H1 (cell line): ENCODE measurements at regions not wholly inside any gene's neighbourhood (a gene's known extent, or its start where the extent isn't known, plus 50 kb on each side); places are given as distances from the start of the nearest gene placed in this dataset.

Experiments
- CTCF ChIA-PET: fragments of 300-600 bp; sonication (Branson Sonifier 250); formaldehyde crosslinking; loops from one replicate; lab custom pipeline; 2021; ENCODE audit not compliant: partially characterized antibody; lab: Charles Lee
- POLR2A ChIA-PET: fragments of 300-600 bp; sonication (Branson Sonifier 250); formaldehyde crosslinking; loops from one replicate; lab custom pipeline; 2021; ENCODE audit warnings: inconsistent platforms; ENCODE audit not compliant: partially characterized antibody; lab: Charles Lee
- DNase-seq, 2 experiments: peaks; one replicate each; pipeline versions ENCODE4 v3.0.0 to v3.0.0-alpha.2; 2010 to 2022; ENCODE audit warnings: low spot score in 2 of 2, low read depth in 1 of 2, mixed read lengths in 1 of 2
- FAIRE-seq: peaks from 2 replicates; lab custom pipeline; 2011; peaks lifted over from hg19 to GRCh38; lab: Jason Lieb, UNC
- H2AFZ ChIP-seq: 2 replicates; pipeline ENCODE4 v1.8.1; 2012; ENCODE audit warnings: low read length, inconsistent platforms
- H2AK5ac ChIP-seq: 2 replicates; pipeline ENCODE4 v1.6.1; 2013; ENCODE audit warnings: low read depth, low read length
- H2BK120ac ChIP-seq: replicated peaks from 2 replicates; pipeline ENCODE3; 2013; ENCODE audit warnings: low read depth, low read length, inconsistent platforms
- H2BK12ac ChIP-seq: 2 replicates; pipeline ENCODE4 v1.6.1; 2013; ENCODE audit warnings: low read depth, low read length
- H2BK15ac ChIP-seq: 2 replicates; pipeline ENCODE4 v1.6.1; 2013; ENCODE audit warnings: low read length
- H2BK20ac ChIP-seq: 2 replicates; pipeline ENCODE4 v1.6.1; 2013; ENCODE audit warnings: low read length
- H2BK5ac ChIP-seq: 2 replicates; pipeline ENCODE4 v1.6.1; 2013; ENCODE audit warnings: low read depth, low read length
- H3K14ac ChIP-seq: 2 replicates; pipeline ENCODE4 v1.6.1; 2013; ENCODE audit warnings: inconsistent platforms; ENCODE audit not compliant: insufficient read length
- H3K18ac ChIP-seq: 2 replicates; pipeline ENCODE4 v1.6.1; 2013; ENCODE audit warnings: low read length; ENCODE audit errors: extremely low read depth
- H3K23ac ChIP-seq: 2 replicates; pipeline ENCODE4 v1.6.1; 2013; ENCODE audit warnings: inconsistent platforms; ENCODE audit not compliant: insufficient read length
- H3K23me2 ChIP-seq: 2 replicates; pipeline ENCODE4 v1.6.1; 2013; ENCODE audit warnings: low read depth, low read length
- H3K27ac ChIP-seq: 2 replicates; pipeline ENCODE4 v1.6.1; 2011; ENCODE audit warnings: low read depth, low read length, inconsistent platforms
- H3K27me3 ChIP-seq, 4 experiments: replicated peaks in 1 of 4; 1 replicate in 1 of 4; 2 replicates in 3 of 4; pipeline versions ENCODE4 v1.6.1 to v1.8.1; 2011 to 2013; ENCODE audit warnings: low read length in 3 of 4, mild to moderate bottlenecking in 3 of 4, inconsistent platforms in 2 of 4, mixed read lengths in 2 of 4, moderate library complexity in 1 of 4; ENCODE audit not compliant: control insufficient read depth in 3 of 4, insufficient read depth in 3 of 4; ENCODE audit errors: extremely low read depth in 1 of 4
- H3K36me3 ChIP-seq, 4 experiments: 2 replicates each; pipeline versions ENCODE4 v1.6.1 to v1.8.1; 2011 to 2013; ENCODE audit warnings: mild to moderate bottlenecking in 4 of 4, low read length in 3 of 4, moderate library complexity in 2 of 4, control low read depth in 1 of 4, inconsistent platforms in 1 of 4; ENCODE audit not compliant: insufficient read depth in 4 of 4, control insufficient read depth in 2 of 4
- H3K4ac ChIP-seq: replicated peaks from 2 replicates; pipeline ENCODE3; 2013; ENCODE audit warnings: low read length, low read depth, mixed read lengths, inconsistent platforms; ENCODE audit not compliant: insufficient read length
- H3K4me1 ChIP-seq, 4 experiments: replicated peaks in 1 of 4; 1 replicate in 1 of 4; 2 replicates in 3 of 4; pipeline versions ENCODE4 v1.6.1 to v1.8.1; 2011 to 2013; ENCODE audit warnings: low read length in 3 of 4, inconsistent platforms in 2 of 4, mixed read lengths in 1 of 4; ENCODE audit not compliant: insufficient read depth in 4 of 4, control insufficient read depth in 3 of 4
- H3K4me2 ChIP-seq, 2 experiments: 2 replicates each; pipeline versions ENCODE4 v1.6.1 to v1.8.1; 2011 to 2013; ENCODE audit warnings: low read depth in 2 of 2, low read length in 2 of 2, control low read depth in 1 of 2, inconsistent platforms in 1 of 2, mild to moderate bottlenecking in 1 of 2; ENCODE audit not compliant: insufficient read depth in 1 of 2
- H3K4me3 ChIP-seq, 4 experiments: fragments of 200-600, 300-600 bp in 1 of 4; sonication (generic), shearing (Covaris generic), sonication (Bioruptor Twin) in 1 of 4; 2 replicates each; pipeline versions ENCODE4 v1.5.1 to v1.8.1; 2011 to 2016; ENCODE audit warnings: low read length in 4 of 4, low read depth in 3 of 4, control low read depth in 2 of 4, inconsistent platforms in 2 of 4, mild to moderate bottlenecking in 2 of 4, mixed read lengths in 1 of 4, moderate library complexity in 1 of 4; ENCODE audit not compliant: insufficient read depth in 2 of 4; ENCODE audit errors: extremely low read depth in 1 of 4
- H3K56ac ChIP-seq: replicated peaks from 2 replicates; pipeline ENCODE3; 2013; ENCODE audit warnings: low read depth, mild to moderate bottlenecking, mixed read lengths, low read length, inconsistent platforms; ENCODE audit not compliant: insufficient read length
- H3K79me1 ChIP-seq: 2 replicates; pipeline ENCODE4 v1.6.1; 2013; ENCODE audit warnings: low read depth, low read length, control low read depth
- H3K79me2 ChIP-seq, 2 experiments: 2 replicates each; pipeline versions ENCODE4 v1.6.1 to v1.8.1; 2012 to 2013; ENCODE audit warnings: low read length in 2 of 2, mild to moderate bottlenecking in 2 of 2, inconsistent platforms in 1 of 2; ENCODE audit not compliant: insufficient read depth in 2 of 2, control insufficient read depth in 1 of 2
- H3K9ac ChIP-seq, 4 experiments: replicated peaks in 1 of 4; 1 replicate in 1 of 4; 2 replicates in 3 of 4; pipeline versions ENCODE4 v1.6.1 to v1.8.1; 2011 to 2013; ENCODE audit warnings: low read depth in 3 of 4, low read length in 3 of 4, control low read depth in 2 of 4, mild to moderate bottlenecking in 2 of 4, moderate library complexity in 2 of 4, inconsistent platforms in 1 of 4; ENCODE audit errors: extremely low read depth in 1 of 4
- H3K9me3 ChIP-seq, 2 experiments: 2 replicates each; pipeline versions ENCODE4 v1.6.1 to v1.8.1; 2012 to 2013; ENCODE audit warnings: mild to moderate bottlenecking in 2 of 2, moderate library complexity in 2 of 2, control low read depth in 1 of 2, inconsistent platforms in 1 of 2, low read depth in 1 of 2, low read length in 1 of 2, mixed read lengths in 1 of 2; ENCODE audit not compliant: insufficient read depth in 2 of 2
- H4K20me1 ChIP-seq, 2 experiments: replicated peaks in 1 of 2; 2 replicates each; pipeline versions ENCODE3 to v1.8.1; 2011 to 2013; ENCODE audit warnings: inconsistent platforms in 2 of 2, low read length in 2 of 2, mild to moderate bottlenecking in 1 of 2; ENCODE audit not compliant: insufficient read depth in 2 of 2, control insufficient read depth in 1 of 2
- H4K5ac ChIP-seq: 2 replicates; pipeline ENCODE4 v1.6.1; 2013; ENCODE audit warnings: low read length, low read depth, mixed read lengths, inconsistent platforms; ENCODE audit not compliant: insufficient read length
- H4K8ac ChIP-seq: 2 replicates; pipeline ENCODE4 v1.8.0; 2013; ENCODE audit warnings: mild to moderate bottlenecking, moderate library complexity, low read length, inconsistent platforms; ENCODE audit not compliant: insufficient read depth; ENCODE audit errors: extremely low read depth
- H4K91ac ChIP-seq: replicated peaks from 2 replicates; pipeline ENCODE3; 2013; ENCODE audit warnings: low read length, mixed read lengths, inconsistent platforms; ENCODE audit not compliant: insufficient read length
- ASH2L ChIP-seq: fragments of 200-600, 300-600 bp; sonication (generic); IDR thresholded peaks from one replicate; pipeline ENCODE4 v1.7.1; 2017; ENCODE audit warnings: low read length
- BACH1 ChIP-seq: IDR thresholded peaks from 2 replicates; pipeline ENCODE4 v1.6.1; 2012; ENCODE audit warnings: low read length, improper control_type of control experiment
- CHD1 ChIP-seq: IDR thresholded peaks from 2 replicates; pipeline ENCODE4 v1.6.1; 2012; ENCODE audit warnings: low read depth, low read length, improper control_type of control experiment
- CREB1 ChIP-seq: IDR thresholded peaks from 2 replicates; pipeline ENCODE4 v1.6.1; 2012; ENCODE audit warnings: inconsistent platforms
- EZH2 ChIP-seq: fragments of 200-600 bp; sonication (generic); IDR thresholded peaks from 2 replicates; pipeline ENCODE4 v1.7.1; 2012; ENCODE audit warnings: low read depth, mild to moderate bottlenecking, moderate library complexity, low read length, inconsistent platforms; ENCODE audit not compliant: severe bottlenecking
- GTF2F1 ChIP-seq: IDR thresholded peaks from 2 replicates; pipeline ENCODE4 v1.6.1; 2012; ENCODE audit warnings: low read depth, low read length, improper control_type of control experiment, borderline replicate concordance
- KDM4A ChIP-seq: IDR thresholded peaks from one replicate; pipeline ENCODE4 v1.7.1; 2012; ENCODE audit warnings: low read depth, mild to moderate bottlenecking, moderate library complexity, low read length, inconsistent platforms; ENCODE audit not compliant: severe bottlenecking
- POLR2AphosphoS5 ChIP-seq: IDR thresholded peaks from 2 replicates; pipeline ENCODE4 v1.6.1; 2011; ENCODE audit warnings: low read depth, low read length
- RBBP5 ChIP-seq: IDR thresholded peaks from 2 replicates; pipeline ENCODE4 v1.7.1; 2012; ENCODE audit warnings: low read depth, mild to moderate bottlenecking, inconsistent platforms, low read length, moderate library complexity, borderline replicate concordance
- SAP30 ChIP-seq: fragments of 300-600 bp; sonication (generic); IDR thresholded peaks from 2 replicates; pipeline ENCODE4 v1.7.1; 2012; ENCODE audit warnings: low read length, moderate library complexity, mild to moderate bottlenecking, inconsistent platforms; ENCODE audit not compliant: insufficient read depth, insufficient replicate concordance
- TAF7 ChIP-seq: optimal IDR thresholded peaks from 2 replicates; pipeline ENCODE3; 2011; ENCODE audit warnings: low read depth, mild to moderate bottlenecking, inconsistent platforms, low read length, moderate library complexity, borderline replicate concordance
- YY1 ChIP-seq: IDR thresholded peaks from 2 replicates; pipeline ENCODE4 v1.6.1; 2011; ENCODE audit warnings: low read depth, mild to moderate bottlenecking, low read length
- WGBS, 2 experiments: shearing (Covaris generic) in 1 of 2; methylation state at CpG; one replicate each; pipeline versions ENCODE4 v1.1.6 to v1.1.7; 2013 to 2015; ENCODE audit warnings: low lambda C conversion rate in 2 of 2, mixed read lengths in 2 of 2, inconsistent platforms in 1 of 2, low coverage in 1 of 2, missing lambda C conversion rate in 1 of 2; ENCODE audit not compliant: insufficient replicate concordance in 2 of 2, insufficient coverage in 1 of 2, insufficient read length in 1 of 2; ENCODE audit errors: extremely low coverage in 1 of 2, missing lambda C conversion rate in 1 of 2; 5-methylcytosine and 5-hydroxymethylcytosine counted together
- TF ChIP-seq, protein P1 (sequence below), 3 experiments: IDR thresholded peaks; 1 replicate in 2 of 3; 2 replicates in 1 of 3; pipeline versions ENCODE4 v1.5.1 to v1.6.1; 2011; ENCODE audit warnings: low read length in 3 of 3, mild to moderate bottlenecking in 3 of 3, inconsistent platforms in 2 of 3, low read depth in 1 of 3, moderate library complexity in 1 of 3; ENCODE audit not compliant: insufficient read depth in 1 of 3; ENCODE audit errors: control extremely low read depth in 1 of 3

DNA sequence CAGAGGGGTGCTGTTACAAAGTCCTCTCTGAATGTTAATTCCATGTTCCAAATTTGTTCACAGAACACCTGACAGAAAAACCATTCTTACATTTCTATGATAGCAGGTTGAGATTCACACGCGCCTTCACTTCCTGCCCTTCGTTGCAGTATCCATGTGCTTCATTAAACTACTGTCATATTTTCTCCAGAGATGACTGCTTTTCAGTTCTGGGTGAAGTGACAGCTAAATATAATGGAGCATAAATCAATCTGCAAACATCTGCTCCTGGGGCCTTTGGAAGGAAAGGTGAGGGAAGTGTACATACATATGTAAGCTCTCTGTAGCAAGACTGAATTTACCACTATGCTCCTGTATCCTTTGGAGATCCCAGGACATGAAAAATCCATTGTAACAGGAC is 750.2 kb downstream of the HDGFL1 start:
- Histone ChIP-seq H3K23me2 (no peaks in the 10 kb centered on the region), H3K27ac (no peak overlapping the region), H2BK15ac (no peak overlapping the region), H3K14ac (no peak overlapping the region), H4K91ac (no peak overlapping the region), H3K23ac (no peak overlapping the region), H3K79me1 (no peaks in the 10 kb centered on the region), H3K4me3 (no peak overlapping the region), H3K4ac (no peak overlapping the region), H3K9me3 (no peaks in the 10 kb centered on the region), H3K56ac (no peak overlapping the region), H4K20me1 (no peaks in the 10 kb centered on the region), H2BK5ac (no peak overlapping the region), H4K8ac (no peak overlapping the region), H3K4me1 (no peaks in the 10 kb centered on the region), H2AFZ (no peak overlapping the region), H3K18ac (no peak overlapping the region), H3K4me2 (no peak overlapping the region), H2BK20ac (no peak overlapping the region), H3K27me3 (no peaks in the 10 kb centered on the region), H2BK12ac (no peak overlapping the region), H3K79me2 (no peaks in the 10 kb centered on the region), H3K36me3 (no peaks in the 10 kb centered on the region), H3K9ac (no peak overlapping the region), H2BK120ac (no peak overlapping the region), H2AK5ac (no peak overlapping the region), H4K5ac (no peak overlapping the region)
- 97% methylated on average over 3 of the region's 3 CpGs; no CpG with 5 or more reads in 1 of the 2 experiments for WGBS, 2 experiments
- DNase-seq (no peak), FAIRE-seq (no peak)
- POLR2A ChIA-PET, result no interaction called here
- CTCF ChIA-PET, result interaction anchor here (1.0 to 1.3 kb wide), 3 partner anchors 11 to 18 kb away, joined by 3 read pairs; no protein-coding TSS in a partner anchor
- TF ChIP-seq BACH1, result no peak
- no peak for TF ChIP-seq KDM4A
- no peak for TF ChIP-seq CHD1
- TF ChIP-seq EZH2, result no peak
- no peak for TF ChIP-seq ASH2L
- TF ChIP-seq TAF7, result no peak
- TF ChIP-seq POLR2AphosphoS5, result no peak
- no peak for TF ChIP-seq YY1
- TF ChIP-seq CREB1, result no peak
- TF ChIP-seq RBBP5, result no peak
- TF ChIP-seq, protein P1, sequence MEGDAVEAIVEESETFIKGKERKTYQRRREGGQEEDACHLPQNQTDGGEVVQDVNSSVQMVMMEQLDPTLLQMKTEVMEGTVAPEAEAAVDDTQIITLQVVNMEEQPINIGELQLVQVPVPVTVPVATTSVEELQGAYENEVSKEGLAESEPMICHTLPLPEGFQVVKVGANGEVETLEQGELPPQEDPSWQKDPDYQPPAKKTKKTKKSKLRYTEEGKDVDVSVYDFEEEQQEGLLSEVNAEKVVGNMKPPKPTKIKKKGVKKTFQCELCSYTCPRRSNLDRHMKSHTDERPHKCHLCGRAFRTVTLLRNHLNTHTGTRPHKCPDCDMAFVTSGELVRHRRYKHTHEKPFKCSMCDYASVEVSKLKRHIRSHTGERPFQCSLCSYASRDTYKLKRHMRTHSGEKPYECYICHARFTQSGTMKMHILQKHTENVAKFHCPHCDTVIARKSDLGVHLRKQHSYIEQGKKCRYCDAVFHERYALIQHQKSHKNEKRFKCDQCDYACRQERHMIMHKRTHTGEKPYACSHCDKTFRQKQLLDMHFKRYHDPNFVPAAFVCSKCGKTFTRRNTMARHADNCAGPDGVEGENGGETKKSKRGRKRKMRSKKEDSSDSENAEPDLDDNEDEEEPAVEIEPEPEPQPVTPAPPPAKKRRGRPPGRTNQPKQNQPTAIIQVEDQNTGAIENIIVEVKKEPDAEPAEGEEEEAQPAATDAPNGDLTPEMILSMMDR (IDR thresholded peaks at IDR 0.05; ENCODE audit: control extremely low read depth in 1 of 3, insufficient read depth in 1 of 3, low read depth in 1 of 3, low read length in 3 of 3), result no peak
- TF ChIP-seq SAP30, result no peak
- no peak for TF ChIP-seq GTF2F1
